ENCODE measurements at regions not wholly inside any gene's neighbourhood (a gene's known extent, or its start where the extent isn't known, plus 50 kb on each side); places are given as distances from the start of the nearest gene placed in this dataset.

DNA sequence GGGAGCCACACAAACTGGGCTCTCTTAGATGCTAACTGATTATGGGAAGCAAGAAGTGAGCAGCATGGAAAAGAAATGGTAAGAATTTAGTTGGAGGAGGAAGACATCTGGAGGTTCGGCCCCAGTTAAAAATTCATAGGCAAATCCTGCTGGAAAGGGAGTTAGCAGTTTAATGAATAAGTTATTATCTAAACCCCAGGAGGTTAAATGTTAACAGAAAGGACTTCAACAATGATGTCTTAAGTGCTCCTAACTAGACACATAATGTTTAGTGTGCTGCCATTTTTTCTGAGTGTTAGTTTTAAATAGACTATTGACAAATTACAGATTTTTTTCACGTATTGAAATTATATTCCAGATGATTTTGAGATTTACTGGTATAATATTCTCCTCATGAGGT is 1265.3 kb upstream of the ADGRL2 start:
- Histone ChIP-seq H3K4ac (replicated peaks; ENCODE audit: insufficient read length, low read depth, low read length) (no peak overlapping the region), H3K4me2 (ENCODE audit: insufficient read depth in 1 of 2, low read depth in 2 of 2, low read length in 2 of 2) (no peak overlapping the region; a peak in 1 of 4 replicates), H4K5ac (ENCODE audit: insufficient read length, low read depth, low read length) (no peak overlapping the region), H3K36me3 (ENCODE audit: control insufficient read depth in 2 of 4, insufficient read depth in 4 of 4, low read length in 3 of 4) (no peaks in the 10 kb centered on the region), H3K79me2 (ENCODE audit: control insufficient read depth in 1 of 2, insufficient read depth in 2 of 2, low read length in 2 of 2) (no peaks in the 10 kb centered on the region), H3K23ac (ENCODE audit: insufficient read length) (no peak overlapping the region), H3K14ac (ENCODE audit: insufficient read length) (no peak overlapping the region), H4K91ac (replicated peaks; ENCODE audit: insufficient read length, low read length) (no peak overlapping the region), H3K9me3 (ENCODE audit: insufficient read depth in 2 of 2, low read depth in 1 of 2, low read length in 1 of 2) (no peaks in the 10 kb centered on the region), H3K27me3 (replicated peaks in 1 of 4; ENCODE audit: control insufficient read depth in 3 of 4, extremely low read depth in 1 of 4, insufficient read depth in 3 of 4, low read length in 3 of 4) (no peaks in the 10 kb centered on the region), H3K79me1 (ENCODE audit: low read depth, low read length) (no peaks in the 10 kb centered on the region), H3K4me3 (ENCODE audit: extremely low read depth in 1 of 4, insufficient read depth in 2 of 4, low read depth in 3 of 4, low read length in 4 of 4) (no peak overlapping the region), H3K27ac (ENCODE audit: low read depth, low read length) (no peak overlapping the region), H2AK5ac (ENCODE audit: low read depth, low read length) (no peak overlapping the region), H4K8ac (ENCODE audit: extremely low read depth, insufficient read depth, low read length) (no peak overlapping the region), H3K9ac (replicated peaks in 1 of 4; ENCODE audit: extremely low read depth in 1 of 4, low read depth in 3 of 4, low read length in 3 of 4) (no peak overlapping the region), H2BK15ac (ENCODE audit: low read length) (no peak overlapping the region), H2BK5ac (ENCODE audit: low read depth, low read length) (no peak overlapping the region), H2BK120ac (replicated peaks; ENCODE audit: low read depth, low read length) (no peak overlapping the region), H3K23me2 (ENCODE audit: low read depth, low read length) (no peaks in the 10 kb centered on the region), H2BK12ac (ENCODE audit: low read depth, low read length) (no peak overlapping the region), H3K4me1 (replicated peaks in 1 of 4; ENCODE audit: control insufficient read depth in 3 of 4, insufficient read depth in 4 of 4, low read length in 3 of 4) (peaks cover 0 to 34% (median 7%) of the 10 kb centered on the region in 4 experiments; a peak in 4 of 7 replicates), H3K56ac (replicated peaks; ENCODE audit: insufficient read length, low read depth, low read length) (no peak overlapping the region), H2BK20ac (ENCODE audit: low read length) (no peak overlapping the region), H2AFZ (ENCODE audit: low read length) (no peak overlapping the region), H4K20me1 (replicated peaks in 1 of 2; ENCODE audit: control insufficient read depth in 1 of 2, insufficient read depth in 2 of 2, low read length in 2 of 2) (no peaks in the 10 kb centered on the region), H3K18ac (ENCODE audit: extremely low read depth, low read length) (no peak overlapping the region)
- ChIA-PET CTCF (ENCODE audit: partially characterized antibody) (interaction anchor here (0.6 kb wide), 1 partner anchor 192 kb away, joined by 3 read pairs; no protein-coding TSS in a partner anchor), POLR2A (ENCODE audit: partially characterized antibody) (no interaction called here)
- DNase-seq (ENCODE audit: low read depth in 1 of 2, low spot score in 2 of 2): no peak
- FAIRE-seq: no peak
- WGBS, 2 experiments (ENCODE audit: extremely low coverage in 1 of 2, insufficient coverage in 1 of 2, insufficient read length in 1 of 2, insufficient replicate concordance in 2 of 2, low coverage in 1 of 2, low lambda C conversion rate in 2 of 2, missing lambda C conversion rate in 1 of 2): 75% methylated on average over 2 of the region's 2 CpGs; no CpG with 5 or more reads in 1 of the 2 experiments
- no peak for TF ChIP-seq GTF2F1 (IDR thresholded peaks at IDR 0.05; ENCODE audit: borderline replicate concordance, low read depth, low read length)
- no peak for TF ChIP-seq POLR2A (IDR thresholded peaks at IDR 0.05; ENCODE audit: control extremely low read depth in 1 of 2, low read depth in 2 of 2, low read length in 2 of 2)
- no peak for TF ChIP-seq RAD21 (IDR thresholded peaks at IDR 0.05 in 1 of 2, conservative IDR thresholded peaks at IDR 0.05 in 1 of 2; ENCODE audit: low read depth in 2 of 2, low read length in 2 of 2)
- no peak for TF ChIP-seq SAP30 (IDR thresholded peaks at IDR 0.05; ENCODE audit: insufficient read depth, insufficient replicate concordance, low read length)
- TF ChIP-seq KDM1A (IDR thresholded peaks at IDR 0.05; ENCODE audit: borderline replicate concordance, low read length): no peak
- TF ChIP-seq HDAC2 (IDR thresholded peaks at IDR 0.05; ENCODE audit: borderline replicate concordance in 1 of 2, low read depth in 2 of 2, low read length in 2 of 2): no peak
- no peak for TF ChIP-seq MAX (IDR thresholded peaks at IDR 0.05)
- no peak for TF ChIP-seq SUZ12 (IDR thresholded peaks at IDR 0.05; ENCODE audit: low read length)
- TF ChIP-seq MAFK (IDR thresholded peaks at IDR 0.05; ENCODE audit: low read depth, low read length): no peak
- no peak for TF ChIP-seq POU5F1 (IDR thresholded peaks at IDR 0.05; ENCODE audit: low read depth, low read length)
- TF ChIP-seq RBBP5 (IDR thresholded peaks at IDR 0.05; ENCODE audit: borderline replicate concordance, low read depth, low read length): no peak
- no peak for TF ChIP-seq PHF8 (conservative IDR thresholded peaks at IDR 0.05; ENCODE audit: low read depth, low read length)

Data from H1 (cell line).